ENCODE measurements at regions not wholly inside any gene's neighbourhood (a gene's known extent, or its start where the extent isn't known, plus 50 kb on each side); places are given as distances from the start of the nearest gene placed in this dataset.
"Not testable (repeated sequence)": the region's sequence is repeated elsewhere in the genome, so short reads cannot be mapped to it uniquely, and the experiment has no call there.

GRCh38 chr6:168822376-168822775 is 381.4 kb downstream of the SMOC2 start:
- intact Hi-C loops (cut with DNase I, micrococcal nuclease) = no loop called here

GRCh38 chr6:168819546-168819945 is 378.6 kb downstream of the SMOC2 start:
- intact Hi-C loops (cut with DNase I, micrococcal nuclease) = no loop called here
- peaks cover 8% of the 10 kb centered on the region for H3K27me3 Mint-ChIP-seq
- no peak overlapping the region for H3K27ac Mint-ChIP-seq
- no peaks in the 10 kb centered on the region for H3K36me3 Mint-ChIP-seq (ENCODE audit: low read depth)
- DNase-seq (no peak), ATAC-seq (no peak)
- ChIA-PET CTCF (no interaction called here), POLR2A (no interaction called here)
- peaks cover 3% of the 10 kb centered on the region for H3K9me3 Mint-ChIP-seq (ENCODE audit: low read depth)
- no peaks in the 10 kb centered on the region for H3K4me1 Mint-ChIP-seq
- no peak overlapping the region for H3K4me3 Mint-ChIP-seq

More at GRCh38 chr6:168822376-168822775, 381.4 kb downstream of the SMOC2 start:
- Mint-ChIP-seq H3K27me3 (no peaks in the 10 kb centered on the region), H3K27ac (no peak overlapping the region), H3K4me3 (no peak overlapping the region), H3K36me3 (ENCODE audit: low read depth) (no peaks in the 10 kb centered on the region), H3K9me3 (ENCODE audit: low read depth) (no peaks in the 10 kb centered on the region), H3K4me1 (no peaks in the 10 kb centered on the region)
- POLR2A ChIA-PET = no interaction called here
- ATAC-seq (no peak), DNase-seq (no peak)
- CTCF ChIA-PET = interaction anchor here (0.9 kb wide), 1 partner anchor 639 kb away, joined by 3 read pairs; no protein-coding TSS in a partner anchor

GRCh38 chr6:168817558-168818159 is 376.7 kb downstream of the SMOC2 start:
- CTCF ChIA-PET = no interaction called here
- no peak overlapping the region for H3K4me3 Mint-ChIP-seq
- intact Hi-C loops (cut with DNase I, micrococcal nuclease) = no loop called here

GRCh38 chr6:168815229-168815628 is 374.2 kb downstream of the SMOC2 start:
- intact Hi-C loops (cut with DNase I, micrococcal nuclease) = no loop called here
- Mint-ChIP-seq H3K9me3 (ENCODE audit: low read depth) (peaks cover 3% of the 10 kb centered on the region), H3K36me3 (ENCODE audit: low read depth) (no peaks in the 10 kb centered on the region), H3K4me3 (no peak overlapping the region), H3K4me1 (no peaks in the 10 kb centered on the region), H3K27me3 (peaks cover 18% of the 10 kb centered on the region), H3K27ac (no peak overlapping the region)
- DNase-seq = no peak
- CTCF ChIA-PET = no interaction called here
- no peak for ATAC-seq
- POLR2A ChIA-PET = no interaction called here

More at GRCh38 chr6:168817558-168818159, 376.7 kb downstream of the SMOC2 start:
- DNase-seq = no peak
- no peak for ATAC-seq
- H3K27me3 Mint-ChIP-seq = peaks cover 14% of the 10 kb centered on the region
- H3K36me3 Mint-ChIP-seq (ENCODE audit: low read depth) = no peaks in the 10 kb centered on the region
- H3K27ac Mint-ChIP-seq = no peak overlapping the region
- no peaks in the 10 kb centered on the region for H3K4me1 Mint-ChIP-seq
- POLR2A ChIA-PET = no interaction called here
- peaks cover 3% of the 10 kb centered on the region for H3K9me3 Mint-ChIP-seq (ENCODE audit: low read depth)

- CTCF ChIA-PET = no interaction called here
- intact Hi-C loops (cut with DNase I, micrococcal nuclease) = no loop called here
- H3K9me3 Mint-ChIP-seq (ENCODE audit: low read depth) = no peaks in the 10 kb centered on the region
- peaks cover 10% of the 10 kb centered on the region for H3K27me3 Mint-ChIP-seq
- DNase-seq = no peak
- no peak overlapping the region for H3K4me3 Mint-ChIP-seq
- H3K27ac Mint-ChIP-seq = no peak overlapping the region
- ATAC-seq = no peak
- H3K36me3 Mint-ChIP-seq (ENCODE audit: low read depth) = no peaks in the 10 kb centered on the region
- POLR2A ChIA-PET = no interaction called here
- no peaks in the 10 kb centered on the region for H3K4me1 Mint-ChIP-seq
Observed at GRCh38 chr6:168808232-168808631, 367.2 kb downstream of the SMOC2 start.

- Mint-ChIP-seq H3K27ac (no peak overlapping the region), H3K9me3 (ENCODE audit: low read depth) (no peaks in the 10 kb centered on the region), H3K4me3 (no peak overlapping the region), H3K4me1 (no peaks in the 10 kb centered on the region), H3K27me3 (peaks cover 19% of the 10 kb centered on the region), H3K36me3 (ENCODE audit: low read depth) (no peaks in the 10 kb centered on the region)
- intact Hi-C loops (cut with DNase I, micrococcal nuclease) = no loop called here
- DNase-seq (no peak), ATAC-seq (no peak)
- ChIA-PET CTCF (interaction anchor here (0.6 to 0.8 kb wide), 2 partner anchors 21 to 41 kb away, joined by 3 to 4 read pairs; no protein-coding TSS in a partner anchor), POLR2A (no interaction called here)
Observed at GRCh38 chr6:168804331-168804730, 363.3 kb downstream of the SMOC2 start.

- no peaks in the 10 kb centered on the region for H3K9me3 Mint-ChIP-seq (ENCODE audit: low read depth)
- H3K36me3 Mint-ChIP-seq (ENCODE audit: low read depth) = no peaks in the 10 kb centered on the region
- peaks cover 18% of the 10 kb centered on the region for H3K27me3 Mint-ChIP-seq
- POLR2A ChIA-PET = no interaction called here
- intact Hi-C loops (cut with DNase I, micrococcal nuclease) = no loop called here
- H3K4me3 Mint-ChIP-seq = no peak overlapping the region
- DNase-seq (no peak), ATAC-seq (no peak)
- CTCF ChIA-PET = no interaction called here
- no peak overlapping the region for H3K27ac Mint-ChIP-seq
- no peaks in the 10 kb centered on the region for H3K4me1 Mint-ChIP-seq
Observed at GRCh38 chr6:168803874-168804273, 362.9 kb downstream of the SMOC2 start.

- CTCF ChIA-PET = no interaction called here
- POLR2A ChIA-PET = no interaction called here
- intact Hi-C loops (cut with DNase I, micrococcal nuclease) = no loop called here
- DNase-seq = no peak
- Mint-ChIP-seq H3K27me3 (peaks cover 19% of the 10 kb centered on the region), H3K9me3 (ENCODE audit: low read depth) (no peaks in the 10 kb centered on the region), H3K4me3 (no peak overlapping the region), H3K27ac (no peak overlapping the region), H3K4me1 (no peaks in the 10 kb centered on the region), H3K36me3 (ENCODE audit: low read depth) (no peaks in the 10 kb centered on the region)
- no peak for ATAC-seq
Observed at GRCh38 chr6:168799067-168799466, 358.1 kb downstream of the SMOC2 start.

- no peak for ATAC-seq
- Mint-ChIP-seq H3K36me3 (ENCODE audit: low read depth) (no peaks in the 10 kb centered on the region), H3K4me1 (no peaks in the 10 kb centered on the region), H3K4me3 (no peak overlapping the region), H3K27ac (no peak overlapping the region), H3K27me3 (peaks cover 11% of the 10 kb centered on the region), H3K9me3 (ENCODE audit: low read depth) (no peaks in the 10 kb centered on the region)
- ChIA-PET CTCF (no interaction called here), POLR2A (no interaction called here)
- intact Hi-C loops (cut with DNase I, micrococcal nuclease) = no loop called here
- DNase-seq = no peak
Observed at GRCh38 chr6:168796106-168796505, 355.1 kb downstream of the SMOC2 start.

GRCh38 chr6:168795611-168796010 is 354.6 kb downstream of the SMOC2 start:
- ATAC-seq; H3K27me3 Mint-ChIP-seq; H3K36me3 Mint-ChIP-seq (ENCODE audit: low read depth); H3K27ac Mint-ChIP-seq; H3K4me1 Mint-ChIP-seq; POLR2A ChIA-PET; CTCF ChIA-PET; H3K9me3 Mint-ChIP-seq (ENCODE audit: low read depth); intact Hi-C loops (cut with DNase I, micrococcal nuclease); DNase-seq; H3K4me3 Mint-ChIP-seq: not testable (repeated sequence)

GRCh38 chr6:168794491-168794890 is 353.5 kb downstream of the SMOC2 start:
- ChIA-PET POLR2A (no interaction called here), CTCF (no interaction called here)
- no peak overlapping the region for H3K27ac Mint-ChIP-seq
- peaks cover 6% of the 10 kb centered on the region for H3K27me3 Mint-ChIP-seq
- DNase-seq = no peak
- no peaks in the 10 kb centered on the region for H3K36me3 Mint-ChIP-seq (ENCODE audit: low read depth)
- H3K4me3 Mint-ChIP-seq = no peak overlapping the region
- ATAC-seq = no peak
- intact Hi-C loops (cut with DNase I, micrococcal nuclease) = no loop called here
- H3K9me3 Mint-ChIP-seq (ENCODE audit: low read depth) = no peaks in the 10 kb centered on the region
- no peaks in the 10 kb centered on the region for H3K4me1 Mint-ChIP-seq

GRCh38 chr6:168793649-168794048 is 352.7 kb downstream of the SMOC2 start:
- H3K4me1 Mint-ChIP-seq = no peaks in the 10 kb centered on the region
- CTCF ChIA-PET = no interaction called here
- no peak for ATAC-seq

GRCh38 chr6:168791917-168792316 is 350.9 kb downstream of the SMOC2 start:
- H3K36me3 Mint-ChIP-seq (ENCODE audit: low read depth) = no peaks in the 10 kb centered on the region
- no peak for DNase-seq

More at GRCh38 chr6:168793649-168794048, 352.7 kb downstream of the SMOC2 start:
- POLR2A ChIA-PET = no interaction called here
- Mint-ChIP-seq H3K9me3 (ENCODE audit: low read depth) (no peaks in the 10 kb centered on the region), H3K27ac (no peak overlapping the region), H3K36me3 (ENCODE audit: low read depth) (no peaks in the 10 kb centered on the region), H3K4me3 (no peak overlapping the region), H3K27me3 (peaks cover 7% of the 10 kb centered on the region)
- intact Hi-C loops (cut with DNase I, micrococcal nuclease) = no loop called here
- DNase-seq = no peak

More at GRCh38 chr6:168791917-168792316, 350.9 kb downstream of the SMOC2 start:
- CTCF ChIA-PET = no interaction called here
- Mint-ChIP-seq H3K9me3 (ENCODE audit: low read depth) (no peaks in the 10 kb centered on the region), H3K27me3 (peaks cover 5% of the 10 kb centered on the region), H3K4me1 (no peaks in the 10 kb centered on the region), H3K4me3 (no peak overlapping the region), H3K27ac (no peak overlapping the region)
- ATAC-seq = no peak
- POLR2A ChIA-PET = no interaction called here
- intact Hi-C loops (cut with DNase I, micrococcal nuclease) = no loop called here

All from activated CD4-positive, alpha-beta T cell treated with anti-CD3 and anti-CD28 coated beads for 36 hours (primary cell).